ENCODE measurements at regions not wholly inside any gene's neighbourhood (a gene's known extent, or its start where the extent isn't known, plus 50 kb on each side); places are given as distances from the start of the nearest gene placed in this dataset.

DNA sequence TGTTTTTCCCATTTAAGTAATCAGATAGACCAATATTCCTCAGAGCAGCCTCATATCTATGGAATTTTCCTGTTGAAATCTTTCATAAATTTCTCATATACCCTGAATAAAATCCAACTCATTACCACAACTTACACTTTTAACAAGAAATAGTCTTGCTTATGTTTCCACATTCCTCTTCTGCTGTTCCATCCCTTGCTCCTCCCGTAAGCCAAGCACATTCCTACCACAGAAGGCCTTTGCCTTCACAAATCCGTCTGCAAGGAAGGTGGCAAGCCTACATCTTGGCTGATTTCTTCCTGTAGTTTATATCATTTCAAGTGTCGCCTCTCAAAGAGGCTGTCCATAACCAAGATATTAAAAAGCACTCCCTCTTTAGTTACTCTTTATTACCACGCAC lies 127.7 kb downstream of the C12orf50 start:
- no peak for DNase-seq
- no peak overlapping the region for H3K4me3 ChIP-seq
- in situ Hi-C loops (cut with MboI; ENCODE audit: low pct_ligation_motif_present in 1 of 4, low pct_unique_long_range_greater_than_20kb in 1 of 4, low sequenced_read_pairs in 3 of 4) (no loop called here), intact Hi-C loops (cut with DNase I; ENCODE audit: low total_unique reads) (no loop called here)
- TF ChIP-seq POLR2AphosphoS5 (IDR thresholded peaks at IDR 0.05) = no peak
- TF ChIP-seq CTCF (IDR thresholded peaks at IDR 0.05) = no peak
- TF ChIP-seq EP300 (IDR thresholded peaks at IDR 0.05; ENCODE audit: low read depth) = no peak
- TF ChIP-seq POLR2A (IDR thresholded peaks at IDR 0.05) = no peak
- WGBS, 2 donors (ENCODE audit: low coverage in 1 of 2) = 80% methylated on average over 4 of the region's 4 CpGs
- no peaks in the 10 kb centered on the region for H3K36me3 ChIP-seq
- no peaks in the 10 kb centered on the region for H3K4me1 ChIP-seq
- no peak overlapping the region for H3K27ac ChIP-seq
- no peaks in the 10 kb centered on the region for H3K9me3 ChIP-seq
- no peaks in the 10 kb centered on the region for H3K27me3 ChIP-seq

- WGBS, 2 donors (ENCODE audit: low coverage in 1 of 2) = 73 to 78% methylated on average over 3 of the region's 3 CpGs
- Histone ChIP-seq H3K27me3 (no peaks in the 10 kb centered on the region), H3K4me3 (no peak overlapping the region), H3K9me3 (no peaks in the 10 kb centered on the region), H3K36me3 (no peaks in the 10 kb centered on the region), H3K4me1 (no peaks in the 10 kb centered on the region), H3K27ac (no peak overlapping the region)
- DNase-seq = no peak
- intact Hi-C loops (cut with DNase I; ENCODE audit: low total_unique reads) (no loop called here), in situ Hi-C loops (cut with MboI; ENCODE audit: low pct_ligation_motif_present in 1 of 4, low pct_unique_long_range_greater_than_20kb in 1 of 4, low sequenced_read_pairs in 3 of 4) (no loop called here)
- TF ChIP-seq POLR2A (IDR thresholded peaks at IDR 0.05) (no peak), EP300 (IDR thresholded peaks at IDR 0.05; ENCODE audit: low read depth) (no peak), POLR2AphosphoS5 (IDR thresholded peaks at IDR 0.05) (no peak), CTCF (IDR thresholded peaks at IDR 0.05) (no peak)
Observed at GRCh38 chr12:87897662-87898061, 131.5 kb downstream of the C12orf50 start.

DNA sequence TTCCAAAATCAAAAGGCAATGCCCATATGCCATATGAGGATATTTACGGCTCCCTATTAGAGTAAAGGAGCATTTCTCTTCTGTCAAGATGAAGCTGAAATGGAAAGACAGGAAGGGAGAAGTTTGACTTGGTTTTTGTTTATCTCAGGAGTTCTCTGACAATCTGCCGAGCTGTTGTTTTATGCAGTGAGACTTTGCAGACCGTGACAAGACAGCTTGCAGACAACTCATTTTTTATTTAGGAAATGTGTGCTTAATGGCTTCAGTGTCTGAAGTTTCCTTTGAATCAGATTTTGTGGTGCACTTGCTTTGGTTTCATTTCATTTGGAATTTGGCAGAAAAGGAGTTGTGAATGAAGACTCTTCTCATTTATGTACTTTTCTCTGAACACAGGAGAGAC lies 145.4 kb downstream of the C12orf50 start:
- no peaks in the 10 kb centered on the region for H3K9me3 ChIP-seq
- TF ChIP-seq CTCF (IDR thresholded peaks at IDR 0.05) (no peak), POLR2AphosphoS5 (IDR thresholded peaks at IDR 0.05) (no peak), POLR2A (IDR thresholded peaks at IDR 0.05) (no peak)
- in situ Hi-C loops (cut with MboI; ENCODE audit: low pct_ligation_motif_present in 1 of 4, low pct_unique_long_range_greater_than_20kb in 1 of 4, low sequenced_read_pairs in 3 of 4) = no loop called here
- no peaks in the 10 kb centered on the region for H3K36me3 ChIP-seq
- 35 to 37% methylated on average over 3 of the region's 3 CpGs for WGBS, 2 donors (ENCODE audit: low coverage in 1 of 2)
- intact Hi-C loops (cut with DNase I; ENCODE audit: low total_unique reads) = no loop called here
- H3K27me3 ChIP-seq = no peaks in the 10 kb centered on the region
- no peak for DNase-seq
- no peak overlapping the region for H3K4me3 ChIP-seq
- no peaks in the 10 kb centered on the region for H3K4me1 ChIP-seq
- H3K27ac ChIP-seq = no peak overlapping the region

GRCh38 chr12:87879141-87879540 lies 150.1 kb downstream of the C12orf50 start:
- H3K36me3 ChIP-seq = no peaks in the 10 kb centered on the region
- no peak overlapping the region for H3K27ac ChIP-seq
- intact Hi-C loops (cut with DNase I; ENCODE audit: low total_unique reads) (no loop called here), in situ Hi-C loops (cut with MboI; ENCODE audit: low pct_ligation_motif_present in 1 of 4, low pct_unique_long_range_greater_than_20kb in 1 of 4, low sequenced_read_pairs in 3 of 4) (no loop called here)
- TF ChIP-seq EP300 (IDR thresholded peaks at IDR 0.05; ENCODE audit: low read depth) = no peak
- TF ChIP-seq POLR2A (IDR thresholded peaks at IDR 0.05) = no peak
- no peak for TF ChIP-seq POLR2AphosphoS5 (IDR thresholded peaks at IDR 0.05)
- TF ChIP-seq CTCF (IDR thresholded peaks at IDR 0.05) = no peak
- no peak overlapping the region for H3K4me3 ChIP-seq
- H3K4me1 ChIP-seq = no peaks in the 10 kb centered on the region
- no peaks in the 10 kb centered on the region for H3K9me3 ChIP-seq
- no peaks in the 10 kb centered on the region for H3K27me3 ChIP-seq
- no peak for DNase-seq
- WGBS, 2 donors (ENCODE audit: low coverage in 1 of 2) = 36 to 45% methylated on average over 3 of the region's 3 CpGs

Data from transverse colon (tissue), 4 donors.